A673 (cell line): ENCODE measurements at regions not wholly inside any gene's neighbourhood (a gene's known extent, or its start where the extent isn't known, plus 50 kb on each side); places are given as distances from the start of the nearest gene placed in this dataset.

ENCODE experiments used
- BruUV-seq: library from RNA; stranded (reverse); fragments of 400-500 nt; replicated peaks from 2 replicates; lab custom pipeline; 2021; lab: Mats Ljungman, UMichigan
- CTCF ChIA-PET: fragments of 300-600 bp; sonication (Branson Sonifier 250); formaldehyde crosslinking; loops from one replicate; lab custom pipeline; 2022; ENCODE audit warnings: antibody characterized with exemption; lab: Charles Lee
- POLR2A ChIA-PET: fragments of 300-600 bp; sonication (Branson Sonifier 250); formaldehyde crosslinking; loops from one replicate; lab custom pipeline; 2022; ENCODE audit warnings: antibody characterized with exemption; ENCODE audit not compliant: low non-redundant PET; lab: Charles Lee
- DNase-seq: peaks from one replicate; pipeline ENCODE4 v3.0.0-alpha.2; 2015; ENCODE audit warnings: low spot score
- H3K27ac ChIP-seq: fragments of 200-600 bp; sonication (generic); 2 replicates; pipeline ENCODE4 v1.5.1; 2016; ENCODE audit warnings: mixed run types, low read depth, mild to moderate bottlenecking, mixed read lengths, antibody characterized with exemption, low read length; ENCODE audit not compliant: poor library complexity, severe bottlenecking
- H3K27me3 ChIP-seq: fragments of 200-600 bp; sonication (generic); replicated peaks from 2 replicates; pipeline ENCODE4 v1.6.1; 2017; ENCODE audit warnings: mixed run types, low read depth, mild to moderate bottlenecking, mixed read lengths, antibody characterized with exemption, low read length; ENCODE audit not compliant: insufficient read depth, poor library complexity
- H3K36me3 ChIP-seq: fragments of 200-600 bp; sonication (generic); 2 replicates; pipeline ENCODE4 v1.6.1; 2016; ENCODE audit warnings: mixed run types, mild to moderate bottlenecking, mixed read lengths, antibody characterized with exemption, low read length; ENCODE audit not compliant: insufficient read depth, poor library complexity, severe bottlenecking
- H3K4me1 ChIP-seq: fragments of 200-600 bp; sonication (generic); 2 replicates; pipeline ENCODE4 v1.6.1; 2017; ENCODE audit warnings: mixed run types, mild to moderate bottlenecking, mixed read lengths, antibody characterized with exemption, low read length; ENCODE audit not compliant: insufficient read depth, poor library complexity, severe bottlenecking
- H3K4me3 ChIP-seq: fragments of 200-600 bp; sonication (generic); 2 replicates; pipeline ENCODE4 v1.5.1; 2016; ENCODE audit warnings: low read depth, mixed run types, mild to moderate bottlenecking, mixed read lengths, low read length; ENCODE audit not compliant: poor library complexity, severe bottlenecking
- H3K9me3 ChIP-seq: fragments of 200-600 bp; sonication (generic); 2 replicates; pipeline ENCODE4 v1.6.1; 2016; ENCODE audit warnings: mixed run types, low read depth, mild to moderate bottlenecking, mixed read lengths, antibody characterized with exemption, low read length; ENCODE audit not compliant: poor library complexity, severe bottlenecking
- CTCF ChIP-seq: fragments of 300-800, 200-600 bp; sonication (generic); conservative IDR thresholded peaks from 2 replicates; pipeline ENCODE4 v1.5.1; 2017; ENCODE audit warnings: low read depth, mild to moderate bottlenecking, antibody characterized with exemption, low read length, moderate library complexity, mixed read lengths
- EZH2 ChIP-seq: fragments of 200-600 bp; sonication (generic); IDR thresholded peaks from 2 replicates; pipeline ENCODE4 v1.6.1; 2017; ENCODE audit warnings: borderline replicate concordance, low read depth, mild to moderate bottlenecking, mixed read lengths, antibody characterized with exemption, low read length; ENCODE audit not compliant: poor library complexity, severe bottlenecking
- intact Hi-C: fragments of 100-400 bp; cut with micrococcal nuclease; formaldehyde crosslinking; loops from one replicate; pipeline ENCODE4 v1.10.0; 2022; ENCODE audit not compliant: unreplicated experiment

GRCh38 chr6:109315341-109316110 is 66.7 kb downstream of the CD164 start:
- Histone ChIP-seq H3K27ac (no peak overlapping the region), H3K4me1 (no peaks in the 10 kb centered on the region), H3K36me3 (no peaks in the 10 kb centered on the region), H3K4me3 (no peak overlapping the region), H3K27me3 (no peaks in the 10 kb centered on the region), H3K9me3 (no peaks in the 10 kb centered on the region)
- POLR2A ChIA-PET = no interaction called here
- TF ChIP-seq CTCF = no peak
- no peak for TF ChIP-seq EZH2
- intact Hi-C loops = no loop called here
- CTCF ChIA-PET = no interaction called here
- BruUV-seq = no TSS peak
- no peak for DNase-seq

- intact Hi-C loops = no loop called here
- no peaks in the 10 kb centered on the region for H3K9me3 ChIP-seq
- ChIA-PET POLR2A (no interaction called here), CTCF (no interaction called here)
- no peaks in the 10 kb centered on the region for H3K27me3 ChIP-seq
- no peak for DNase-seq
- H3K4me3 ChIP-seq = no peak overlapping the region
- no TSS peak for BruUV-seq
- no peaks in the 10 kb centered on the region for H3K36me3 ChIP-seq
- TF ChIP-seq CTCF = no peak
- TF ChIP-seq EZH2 = no peak
- no peak overlapping the region for H3K27ac ChIP-seq
- no peaks in the 10 kb centered on the region for H3K4me1 ChIP-seq
Measured at GRCh38 chr6:109314313-109314712, 68.0 kb downstream of the CD164 start.

- Histone ChIP-seq H3K4me3 (no peak overlapping the region), H3K4me1 (no peaks in the 10 kb centered on the region), H3K36me3 (no peaks in the 10 kb centered on the region), H3K27ac (no peak overlapping the region), H3K9me3 (no peaks in the 10 kb centered on the region), H3K27me3 (no peaks in the 10 kb centered on the region)
- BruUV-seq = no TSS peak
- CTCF ChIA-PET = no interaction called here
- no peak for TF ChIP-seq CTCF
- no peak for TF ChIP-seq EZH2
- intact Hi-C loops = no loop called here
- POLR2A ChIA-PET = no interaction called here
- no peak for DNase-seq
Measured at GRCh38 chr6:109313139-109313538, 69.1 kb downstream of the CD164 start.
